Esophagus muscularis mucosa (tissue), 4 donors: ENCODE measurements at regions not wholly inside any gene's neighbourhood (a gene's known extent, or its start where the extent isn't known, plus 50 kb on each side); places are given as distances from the start of the nearest gene placed in this dataset.

Source experiments
- EP300 ChIP-seq: sonication (generic); formaldehyde crosslinking; IDR thresholded peaks from one replicate; pipeline ENCODE4 v1.6.1; 2017; ENCODE audit warnings: antibody characterized with exemption
- POLR2A ChIP-seq: fragments of 450-650 bp; IDR thresholded peaks from one replicate; pipeline ENCODE4 v1.6.1; 2017; ENCODE audit warnings: antibody characterized with exemption, moderate library complexity, mild to moderate bottlenecking, low read depth
- POLR2AphosphoS5 ChIP-seq, 2 donors: sonication (generic); formaldehyde crosslinking; IDR thresholded peaks; one replicate each; pipeline ENCODE4 v1.6.1; 2017; ENCODE audit warnings: antibody characterized with exemption in 2 of 2
- TF ChIP-seq, protein P1 (sequence below), 3 experiments: fragments of 200-600 bp in 2 of 3; fragments of 450-650 bp in 1 of 3; sonication (generic) in 2 of 3; IDR thresholded peaks; one replicate each; pipeline ENCODE4 v1.5.1; 2017 to 2019; ENCODE audit warnings: antibody characterized with exemption in 3 of 3, mild to moderate bottlenecking in 2 of 3, moderate library complexity in 1 of 3

DNA sequence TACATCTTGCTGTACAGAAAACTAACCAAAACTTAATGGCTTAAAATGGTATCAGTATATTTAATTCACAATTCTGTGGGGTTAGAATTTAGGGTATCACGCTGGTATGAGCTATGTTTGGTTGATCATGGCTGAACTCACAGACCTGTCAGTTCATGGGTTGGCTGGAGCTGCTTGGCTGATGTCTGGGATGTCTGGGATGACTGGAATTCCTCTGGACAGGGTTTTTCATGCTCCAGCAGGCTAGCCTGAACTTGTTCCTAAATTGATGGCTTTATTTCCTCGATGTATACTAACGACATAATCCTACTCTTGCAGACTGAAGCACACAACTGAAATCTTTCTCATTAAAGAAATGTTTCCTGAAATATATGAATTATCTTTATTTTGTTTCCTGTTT, 338.9 kb upstream of the GBE1 start:
- TF ChIP-seq, protein P1, sequence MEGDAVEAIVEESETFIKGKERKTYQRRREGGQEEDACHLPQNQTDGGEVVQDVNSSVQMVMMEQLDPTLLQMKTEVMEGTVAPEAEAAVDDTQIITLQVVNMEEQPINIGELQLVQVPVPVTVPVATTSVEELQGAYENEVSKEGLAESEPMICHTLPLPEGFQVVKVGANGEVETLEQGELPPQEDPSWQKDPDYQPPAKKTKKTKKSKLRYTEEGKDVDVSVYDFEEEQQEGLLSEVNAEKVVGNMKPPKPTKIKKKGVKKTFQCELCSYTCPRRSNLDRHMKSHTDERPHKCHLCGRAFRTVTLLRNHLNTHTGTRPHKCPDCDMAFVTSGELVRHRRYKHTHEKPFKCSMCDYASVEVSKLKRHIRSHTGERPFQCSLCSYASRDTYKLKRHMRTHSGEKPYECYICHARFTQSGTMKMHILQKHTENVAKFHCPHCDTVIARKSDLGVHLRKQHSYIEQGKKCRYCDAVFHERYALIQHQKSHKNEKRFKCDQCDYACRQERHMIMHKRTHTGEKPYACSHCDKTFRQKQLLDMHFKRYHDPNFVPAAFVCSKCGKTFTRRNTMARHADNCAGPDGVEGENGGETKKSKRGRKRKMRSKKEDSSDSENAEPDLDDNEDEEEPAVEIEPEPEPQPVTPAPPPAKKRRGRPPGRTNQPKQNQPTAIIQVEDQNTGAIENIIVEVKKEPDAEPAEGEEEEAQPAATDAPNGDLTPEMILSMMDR (IDR thresholded peaks at IDR 0.05) = no peak
- TF ChIP-seq POLR2A (no peak), POLR2AphosphoS5 (IDR thresholded peaks at IDR 0.05) (no peak), EP300 (no peak)
